Activated CD4-positive, alpha-beta T cell treated with anti-CD3 and anti-CD28 coated beads, Interleukin-10, Interleukin-2, amounts not matched to agents 100 ng/mL and 50 ng/mL, durations not matched to agents 16 hours and 8 hours (primary cell): ENCODE measurements at regions not wholly inside any gene's neighbourhood (a gene's known extent, or its start where the extent isn't known, plus 50 kb on each side); places are given as distances from the start of the nearest gene placed in this dataset.
"Not testable (repeated sequence)": the region's sequence is repeated elsewhere in the genome, so short reads cannot be mapped to it uniquely, and the experiment has no call there.

Experiments used
- DNase-seq: peaks from one replicate; pipeline ENCODE4 v3.0.0-alpha.2; 2020

DNA sequence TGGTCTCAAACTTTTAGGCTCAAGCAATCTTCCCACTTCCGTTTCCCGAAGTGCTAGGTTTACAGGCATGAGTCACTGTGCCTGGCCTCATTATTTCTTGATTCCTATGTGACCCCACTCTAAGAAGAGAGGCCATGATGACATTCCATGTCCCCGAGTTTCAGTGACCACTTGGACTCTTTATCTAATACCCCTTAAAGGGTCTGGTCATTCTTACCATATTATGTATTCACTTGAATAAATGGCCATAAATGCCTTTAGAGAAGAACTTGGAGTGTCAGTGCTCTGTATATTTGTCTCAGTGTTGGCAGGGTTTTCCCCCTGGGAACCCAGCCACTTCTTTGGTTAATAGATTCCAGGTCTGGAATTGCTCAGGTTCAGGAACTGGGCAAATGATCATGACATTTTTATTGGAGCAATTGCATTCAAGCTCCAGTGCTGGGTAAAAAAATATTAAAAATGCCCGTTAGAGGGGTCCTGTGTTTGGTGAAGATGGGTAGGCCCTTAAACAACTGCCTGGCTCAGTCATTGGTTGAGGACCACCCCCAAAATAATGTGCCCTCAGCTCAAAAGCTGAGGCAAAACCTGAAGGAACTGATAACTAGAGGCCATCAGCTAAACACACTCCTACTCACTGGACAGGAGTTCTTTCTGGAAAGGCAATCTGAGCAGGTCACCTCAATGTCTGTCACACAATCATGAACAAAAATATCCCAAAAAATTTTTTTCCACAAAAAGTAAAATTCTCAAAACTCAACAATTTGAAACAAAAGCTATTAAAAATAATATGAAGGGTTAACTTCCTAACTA is 186.6 kb upstream of the ZNF608 start:
- DNase-seq: no peak

DNA sequence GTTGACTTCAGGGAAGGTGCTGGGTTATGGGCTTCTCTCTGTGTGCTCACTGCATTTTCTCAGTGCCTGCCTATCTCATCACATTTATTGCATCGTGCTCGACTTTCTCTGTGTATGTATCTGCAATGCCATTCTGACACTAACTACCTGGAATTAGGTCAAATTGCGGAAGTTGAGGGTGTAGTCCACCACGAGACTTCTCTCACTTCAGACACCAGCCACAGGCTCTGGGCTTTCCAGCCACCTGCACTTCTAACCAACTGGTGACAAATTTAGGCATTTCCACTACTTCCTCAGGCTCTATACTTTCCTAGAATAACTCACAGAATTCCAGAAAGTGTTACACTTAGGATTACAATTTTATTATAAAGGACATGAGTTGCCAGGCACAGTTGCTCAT is 188.6 kb upstream of the ZNF608 start:
- peak; percentile 60 for DNase-seq

DNA sequence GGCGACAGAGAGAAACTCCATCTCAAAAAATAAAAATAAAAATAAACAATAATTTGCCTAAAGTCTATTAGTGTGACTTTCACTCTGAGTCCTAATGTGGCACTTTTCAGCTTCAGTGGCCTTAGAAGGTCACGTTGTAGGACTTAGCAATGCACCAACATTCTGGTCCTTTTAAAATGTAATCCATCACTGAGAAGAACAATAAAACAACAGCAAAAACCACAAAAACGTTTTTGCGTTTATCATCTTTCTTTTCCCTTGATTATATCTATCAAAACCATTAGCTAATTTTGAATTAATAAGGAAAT is 190.1 kb upstream of the ZNF608 start:
- DNase-seq: no peak

DNA sequence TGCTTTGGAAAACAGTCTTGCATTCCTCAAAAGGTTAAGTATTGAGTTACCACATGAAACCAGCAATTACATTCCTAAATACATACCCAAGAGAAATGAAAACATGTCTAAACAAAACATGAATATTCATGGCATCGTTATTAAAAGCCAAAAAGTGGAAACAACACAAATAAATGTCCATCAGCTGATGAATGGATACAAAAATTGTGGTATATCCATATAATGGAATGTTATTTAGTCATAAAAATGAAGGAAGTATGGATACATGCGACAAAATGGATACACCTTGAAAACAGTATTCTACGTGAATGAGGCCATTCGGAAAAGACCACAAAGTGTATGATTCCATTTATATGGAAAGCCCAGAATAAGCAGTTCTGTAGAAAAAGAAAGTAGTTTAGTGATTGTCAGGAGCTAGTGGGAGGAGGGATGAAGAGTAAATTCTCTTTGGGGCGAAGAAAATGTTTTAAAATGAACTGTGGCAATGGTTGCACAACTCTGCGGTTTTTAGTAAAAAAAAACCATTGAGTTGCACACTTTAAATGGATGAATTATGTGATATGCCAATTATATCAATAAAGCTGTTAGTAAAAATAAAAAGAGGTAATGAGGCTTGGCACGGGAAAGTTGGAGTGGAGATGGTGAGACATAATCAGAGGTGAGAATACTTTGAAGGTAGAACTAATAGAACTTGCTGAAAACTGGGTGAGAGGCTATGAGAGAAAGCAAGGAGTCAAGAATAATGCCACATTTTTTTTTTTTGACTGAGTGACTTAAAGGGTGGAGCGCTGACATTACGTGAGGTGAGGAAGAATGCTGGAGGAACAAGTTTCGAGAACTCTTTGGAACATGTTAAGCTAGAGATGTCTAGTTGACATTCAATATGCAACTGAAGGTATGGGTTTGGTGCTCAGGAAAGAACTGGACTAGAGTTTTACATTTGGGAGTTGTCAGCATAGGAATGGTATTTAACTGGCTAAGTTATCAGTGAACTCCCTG is 194.9 kb upstream of the ZNF608 start:
- DNase-seq: no peak

DNA sequence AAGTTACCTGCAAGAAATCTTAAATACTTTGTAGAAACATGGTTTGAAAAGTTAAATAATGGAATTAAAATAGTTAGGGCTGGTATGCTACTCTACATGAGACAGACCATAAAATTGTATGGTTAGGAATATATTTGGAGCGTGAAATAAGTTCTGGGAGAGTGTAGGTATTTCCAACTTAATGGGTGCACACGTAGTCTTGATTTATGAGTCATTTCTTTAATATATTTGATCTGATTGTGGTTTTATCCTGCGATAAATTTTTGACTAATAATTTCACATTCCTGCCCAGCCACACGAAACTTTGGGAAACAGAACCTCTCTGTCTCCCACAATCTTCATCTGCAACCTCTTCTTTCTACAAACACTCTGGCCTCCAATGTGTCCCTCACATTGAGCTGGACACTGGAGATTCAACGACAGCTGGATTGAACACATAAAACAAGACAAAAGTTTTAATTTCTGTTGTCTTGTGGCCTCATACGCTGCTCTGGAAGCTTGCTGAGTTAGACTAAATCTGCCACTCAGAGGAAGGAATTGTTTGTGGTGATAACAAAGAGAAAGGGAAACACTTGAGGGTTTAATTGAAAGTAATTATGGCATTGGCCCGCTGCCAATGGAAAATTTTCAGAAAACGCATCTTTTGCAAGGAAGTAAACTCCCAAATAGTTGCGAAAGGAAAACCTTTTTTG is 201.8 kb upstream of the ZNF608 start:
- DNase-seq: no peak

DNA sequence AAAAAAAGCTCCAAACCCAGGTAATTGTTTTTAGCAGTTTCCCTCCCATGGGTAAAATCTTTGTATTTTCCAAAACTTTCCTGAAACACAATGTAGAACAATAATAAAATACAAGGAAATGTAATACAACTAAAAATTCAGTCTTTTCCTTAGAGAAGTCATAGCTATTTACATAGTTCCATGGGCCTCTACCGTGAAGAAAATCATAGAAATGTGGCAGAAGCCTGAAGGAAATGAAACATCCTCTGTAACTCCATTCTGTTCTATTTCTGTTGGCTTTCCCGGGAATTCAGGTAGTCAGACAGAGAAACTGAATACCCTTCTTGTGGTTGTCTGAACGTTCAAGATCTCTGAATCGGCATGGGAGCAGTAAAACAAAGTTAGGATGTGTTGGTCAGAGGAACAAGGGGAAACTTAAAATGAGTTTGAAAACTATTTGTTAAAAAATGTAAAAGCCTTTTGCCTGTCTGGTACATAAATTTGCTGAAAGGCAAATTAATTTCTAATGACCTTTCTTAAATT is 202.4 kb upstream of the ZNF608 start:
- no peak for DNase-seq

DNA sequence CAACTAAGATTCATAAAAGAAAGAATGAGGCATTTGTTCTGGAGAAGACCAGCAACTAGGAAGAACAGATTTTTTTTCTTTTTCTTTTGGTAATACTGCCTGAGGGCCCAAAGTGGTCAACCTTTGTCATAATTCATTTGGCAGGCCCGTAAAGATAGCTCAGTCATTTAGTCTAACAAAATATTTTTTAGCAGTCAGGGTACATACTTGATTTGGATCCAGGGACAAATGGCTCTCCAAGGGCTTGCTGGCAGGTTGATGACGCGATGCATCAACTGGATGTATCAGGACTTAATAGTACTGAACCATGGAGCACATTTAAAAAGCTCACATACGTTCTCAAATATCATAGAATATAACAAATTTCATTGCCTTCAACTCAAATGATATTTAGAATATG is 203.4 kb upstream of the ZNF608 start:
- DNase-seq: no peak

DNA sequence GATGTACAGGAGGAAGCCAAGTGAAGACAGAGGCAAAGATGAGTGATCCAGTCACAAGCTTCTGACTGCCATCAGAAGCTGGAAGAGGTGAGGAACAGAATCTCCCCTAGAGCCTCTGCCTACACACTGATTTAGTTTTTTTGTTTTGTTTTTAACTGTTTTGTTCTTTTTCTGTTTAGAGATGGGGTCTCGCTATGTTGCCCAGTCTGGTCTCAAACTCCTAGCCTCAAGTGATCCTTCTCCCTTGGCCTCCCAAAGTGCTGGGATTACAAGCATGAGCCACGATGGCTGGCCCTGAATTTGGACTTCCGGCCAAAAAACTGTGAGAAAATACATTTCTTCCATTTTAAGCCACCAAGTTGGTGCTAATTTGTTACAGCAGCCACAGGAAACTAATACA is 204.7 kb upstream of the ZNF608 start:
- DNase-seq: no peak

DNA sequence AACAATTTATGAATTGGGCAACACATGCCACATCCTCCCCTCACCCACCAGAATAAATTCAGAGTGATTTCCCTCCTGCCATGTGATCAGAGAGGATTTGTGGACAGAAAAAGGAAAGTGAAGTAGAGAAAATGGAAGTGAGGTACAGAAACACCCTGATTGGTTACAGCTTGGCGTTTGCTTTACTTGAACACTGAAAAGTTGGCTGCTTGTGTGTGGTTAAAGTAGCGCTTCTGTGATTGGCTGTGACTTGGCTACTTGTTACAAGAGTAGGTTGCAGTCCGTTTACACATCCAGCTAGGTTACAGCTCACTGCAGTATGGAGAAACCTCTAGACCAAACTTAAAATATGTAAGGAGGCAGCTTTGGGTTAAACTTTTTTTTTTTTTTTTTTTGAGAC is 205.2 kb upstream of the ZNF608 start:
- peak; percentile 13 for DNase-seq

DNA sequence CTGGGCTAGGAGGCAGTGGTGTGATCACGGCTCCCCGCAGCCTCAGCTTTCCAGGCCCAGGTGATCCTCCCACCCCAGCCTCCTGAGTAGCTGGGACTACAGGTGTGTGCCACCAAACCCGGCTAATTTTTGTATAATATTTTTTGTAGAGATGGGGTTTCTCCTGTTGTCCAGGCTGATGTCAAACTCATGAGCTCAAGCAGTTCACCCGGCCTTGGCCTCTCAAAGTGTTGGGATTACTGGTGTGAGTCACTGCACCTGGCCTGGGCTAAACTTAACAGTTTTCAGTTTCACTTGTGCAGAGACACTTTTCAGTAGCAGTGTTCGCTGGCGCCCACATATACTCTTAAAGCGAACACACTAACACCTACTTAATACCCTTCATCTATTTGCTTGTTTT is 205.6 kb upstream of the ZNF608 start:
- DNase-seq: peak; percentile 39

DNA sequence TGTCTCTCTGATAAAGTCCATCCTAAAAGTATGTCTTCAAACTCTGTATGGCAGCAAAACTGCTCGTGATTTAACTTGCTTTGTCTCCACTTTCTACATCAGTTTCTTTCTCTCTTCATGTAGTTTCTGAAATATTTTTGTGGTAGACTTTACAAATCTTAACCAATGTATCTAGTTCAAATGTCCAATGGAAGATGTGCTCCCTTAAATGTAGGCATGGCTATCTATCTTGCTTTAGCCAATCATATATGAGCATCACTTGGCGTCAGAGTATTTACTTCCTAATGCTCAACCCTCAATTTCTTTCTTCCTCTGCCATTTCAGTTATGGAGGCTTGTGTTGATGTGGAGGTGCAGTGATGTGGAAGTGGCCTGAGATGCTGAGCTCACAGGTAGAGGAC is 206.1 kb upstream of the ZNF608 start:
- DNase-seq: no peak

DNA sequence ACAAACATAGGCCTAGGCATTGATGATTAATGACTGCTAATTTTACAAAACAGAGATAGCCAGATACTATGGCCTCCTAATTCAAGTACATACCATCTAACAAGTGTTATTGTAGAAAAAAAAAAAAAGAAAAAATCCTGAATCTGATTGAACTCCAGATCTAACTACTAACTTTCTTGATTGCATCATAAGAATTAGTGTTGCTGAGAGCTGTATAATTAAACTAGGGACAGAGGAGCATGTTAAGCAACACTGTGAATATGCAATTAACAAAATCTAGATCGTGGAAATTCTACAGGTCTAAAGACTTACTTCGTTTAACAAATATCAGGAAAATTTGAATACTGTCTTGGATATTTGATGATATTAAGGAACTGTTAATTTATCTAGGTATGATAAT is 208.3 kb upstream of the ZNF608 start:
- DNase-seq: no peak

DNA sequence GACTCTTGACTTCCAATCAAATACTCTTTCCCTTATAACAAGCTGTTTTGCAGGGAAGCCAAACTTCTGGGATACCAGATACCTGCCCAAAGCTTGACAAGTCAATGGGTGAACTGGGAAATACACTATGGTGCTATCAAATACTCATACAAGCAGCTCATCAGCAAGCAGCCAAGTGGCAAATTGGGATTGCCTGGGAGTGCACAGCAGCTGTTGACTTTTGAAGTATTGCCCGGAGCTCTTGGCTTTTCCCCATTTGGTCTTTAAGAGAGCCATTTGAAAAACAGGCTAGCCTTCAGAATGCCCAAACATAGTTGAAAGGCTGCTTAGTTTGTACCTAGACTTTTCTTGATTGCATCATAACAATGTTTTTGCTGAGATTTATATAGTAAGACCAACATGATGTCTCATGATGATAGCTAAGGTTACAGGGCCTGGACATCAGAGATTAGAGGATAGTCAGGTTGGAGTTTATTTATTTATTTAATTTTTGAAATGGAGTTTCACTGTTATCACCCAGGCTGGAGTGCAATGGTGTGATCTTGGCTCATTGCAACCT is 210.1 kb upstream of the ZNF608 start:
- DNase-seq: no peak

DNA sequence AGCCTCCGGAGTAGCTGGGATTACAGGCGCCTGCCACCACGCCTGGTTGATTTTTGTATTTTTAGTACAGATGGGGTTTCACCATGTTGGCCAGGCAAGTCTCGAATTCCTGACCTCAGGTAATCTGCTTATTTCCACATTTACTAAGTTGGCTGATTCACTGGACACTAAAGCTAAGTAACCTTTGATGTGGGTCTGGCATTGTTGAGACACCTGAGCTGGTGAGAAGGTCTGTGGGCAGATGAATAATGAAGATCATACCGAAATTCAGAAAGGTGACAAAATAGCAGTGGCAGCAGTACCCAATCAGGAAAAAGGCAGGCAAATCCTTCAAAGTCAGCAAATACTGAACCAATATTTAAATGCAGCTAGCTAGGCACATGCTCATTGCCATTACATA is 210.6 kb upstream of the ZNF608 start:
- no peak for DNase-seq

DNA sequence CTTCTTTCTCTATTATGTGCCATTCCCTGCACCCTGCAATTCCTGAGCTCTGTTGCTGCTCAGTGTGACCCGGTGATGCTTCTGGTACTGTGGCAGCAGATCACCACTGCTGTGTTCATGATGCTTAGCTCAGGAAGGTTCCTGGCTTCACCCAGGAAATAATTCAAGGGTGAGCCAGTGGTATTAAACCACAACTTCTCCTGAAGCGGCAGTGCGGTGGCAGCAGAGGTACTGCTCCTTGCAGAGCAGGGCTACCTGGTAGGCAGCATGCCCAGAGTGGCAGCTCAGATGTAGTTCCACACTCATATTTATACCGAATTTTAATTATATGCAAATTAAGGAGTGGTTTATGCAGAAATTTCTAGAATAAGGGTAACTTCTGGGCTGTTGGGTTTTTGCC is 213.8 kb upstream of the ZNF608 start:
- DNase-seq: no peak

DNA sequence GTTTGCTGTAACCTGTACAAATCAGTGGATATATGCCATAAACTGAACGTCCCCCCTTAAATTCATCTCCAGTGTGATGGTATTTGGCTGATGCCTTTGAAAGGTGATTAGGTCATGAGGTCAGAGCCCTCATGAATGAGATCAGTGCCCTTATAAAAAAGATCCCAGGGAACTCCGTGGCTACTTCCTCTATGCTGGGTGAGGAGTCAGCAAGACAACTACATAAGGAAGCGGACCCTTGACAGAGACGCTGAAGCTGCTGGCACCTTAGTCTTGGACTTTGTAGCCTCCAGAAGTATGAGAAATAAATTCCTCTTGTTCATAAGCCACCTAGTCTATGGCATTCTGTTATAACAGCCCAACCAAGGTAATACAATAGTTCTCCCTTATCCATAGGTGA is 215.1 kb upstream of the ZNF608 start:
- DNase-seq: no peak

DNA sequence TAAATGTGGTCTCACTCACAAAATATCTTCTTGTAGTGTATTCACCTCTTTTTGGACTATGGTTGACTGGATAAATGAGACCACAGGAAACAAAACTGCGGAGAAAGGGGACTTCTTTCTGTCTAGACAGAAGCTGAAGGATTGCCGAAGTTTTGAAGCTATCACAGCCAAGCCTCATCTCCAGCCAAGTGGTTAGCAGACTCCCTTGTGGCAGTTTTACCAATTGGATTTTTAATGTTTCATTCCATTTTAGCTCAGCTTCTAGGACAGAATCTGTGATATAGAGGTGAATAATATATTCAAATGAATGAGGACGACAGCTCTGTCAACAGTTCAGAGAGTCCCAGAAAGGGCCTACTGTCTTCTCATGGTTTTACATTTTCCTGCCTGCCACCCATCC is 215.7 kb upstream of the ZNF608 start:
- DNase-seq: no peak

DNA sequence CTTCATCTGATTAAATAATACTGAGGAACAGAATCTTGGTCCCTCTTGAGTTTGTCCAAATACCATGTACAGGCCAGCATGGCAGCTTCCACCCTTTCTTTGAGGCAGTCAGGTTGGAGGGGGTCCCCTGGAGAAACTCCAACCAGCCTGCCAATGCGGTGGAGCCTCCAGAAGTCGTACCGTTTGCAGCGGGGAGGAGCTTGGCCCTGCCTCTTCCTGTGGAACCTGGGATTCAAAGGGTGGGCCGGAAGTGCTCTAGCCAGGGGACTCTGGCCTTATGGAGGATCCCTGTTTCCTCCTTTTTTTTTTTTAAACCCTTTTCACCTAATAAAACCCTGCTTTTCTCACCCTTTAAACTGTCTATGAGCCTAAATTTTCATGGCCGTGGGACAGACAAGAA is 216.3 kb upstream of the ZNF608 start:
- no peak for DNase-seq

DNA sequence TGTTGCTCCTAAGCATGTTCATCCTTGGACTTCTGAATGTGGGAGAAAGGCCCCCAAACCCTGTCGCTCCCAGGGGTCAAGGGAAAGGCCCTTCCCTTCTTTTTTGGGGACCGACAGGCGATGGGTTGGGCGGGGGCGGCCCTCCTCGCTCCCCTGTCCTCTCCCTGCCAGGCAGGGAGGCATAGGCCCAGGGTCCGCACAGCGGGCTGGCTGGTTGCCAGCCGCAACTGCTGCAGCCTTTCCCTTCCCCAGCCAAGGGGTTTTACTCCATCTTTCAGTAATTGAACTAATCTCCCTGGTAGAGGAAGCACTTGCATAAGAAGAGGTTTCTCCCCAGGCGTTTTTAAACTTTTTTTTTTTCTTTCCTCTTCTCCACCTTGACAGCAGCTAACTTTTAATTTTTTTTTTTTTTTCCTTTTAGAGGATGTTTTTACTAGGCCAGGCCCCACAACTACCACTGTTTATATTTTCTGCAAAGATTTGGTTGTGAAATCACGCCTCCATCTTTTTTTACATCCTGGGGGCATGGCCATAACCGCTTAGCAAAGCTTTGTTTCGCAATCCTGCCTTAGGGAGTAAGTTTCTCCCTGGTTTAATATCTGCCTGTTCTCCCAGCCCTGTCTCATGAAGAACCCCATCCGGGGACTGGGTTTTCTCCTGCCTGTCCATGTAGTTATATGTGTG is 216.9 kb upstream of the ZNF608 start:
- DNase-seq: no peak

DNA sequence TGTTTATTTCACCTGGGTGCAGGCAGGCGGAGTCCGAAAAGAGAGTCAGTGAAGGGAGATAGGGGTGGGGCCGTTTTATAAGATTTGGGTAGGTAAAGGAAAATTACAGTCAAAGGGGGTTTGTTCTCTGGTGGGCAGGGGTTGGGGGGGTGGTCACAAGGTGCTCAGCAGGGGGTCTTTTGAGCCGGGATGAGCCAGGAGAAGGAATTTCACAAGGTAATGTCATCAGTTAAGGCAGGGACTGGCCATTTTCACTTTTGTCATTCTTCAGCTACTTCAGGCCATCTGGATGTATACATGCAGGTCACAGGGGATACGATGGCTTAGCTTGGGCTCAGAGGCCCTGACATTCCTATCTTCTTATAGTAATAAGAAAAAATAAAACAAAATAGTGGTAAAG is 220.3 kb upstream of the ZNF608 start:
- not testable (repeated sequence) for DNase-seq

DNA sequence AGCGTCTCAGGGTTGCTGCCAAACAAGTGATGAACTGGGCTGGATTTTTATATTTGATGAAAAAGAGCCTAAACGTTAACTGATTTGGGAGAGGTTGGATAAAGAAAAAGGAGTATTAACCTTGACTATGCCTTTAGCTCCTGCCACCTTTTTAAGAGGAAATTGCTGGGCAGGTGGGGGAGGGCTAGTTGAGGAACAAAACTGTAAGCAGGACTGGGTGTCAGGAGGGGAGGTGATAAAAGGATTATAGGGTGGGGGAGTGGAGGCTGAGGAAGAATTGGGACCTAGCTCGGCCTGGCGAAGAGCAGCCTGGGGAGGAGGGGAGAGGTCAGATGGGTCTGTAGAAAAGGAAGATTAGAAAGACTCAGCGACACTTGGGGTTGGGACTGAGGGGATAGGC is 223.9 kb upstream of the ZNF608 start:
- DNase-seq: not testable (repeated sequence)

DNA sequence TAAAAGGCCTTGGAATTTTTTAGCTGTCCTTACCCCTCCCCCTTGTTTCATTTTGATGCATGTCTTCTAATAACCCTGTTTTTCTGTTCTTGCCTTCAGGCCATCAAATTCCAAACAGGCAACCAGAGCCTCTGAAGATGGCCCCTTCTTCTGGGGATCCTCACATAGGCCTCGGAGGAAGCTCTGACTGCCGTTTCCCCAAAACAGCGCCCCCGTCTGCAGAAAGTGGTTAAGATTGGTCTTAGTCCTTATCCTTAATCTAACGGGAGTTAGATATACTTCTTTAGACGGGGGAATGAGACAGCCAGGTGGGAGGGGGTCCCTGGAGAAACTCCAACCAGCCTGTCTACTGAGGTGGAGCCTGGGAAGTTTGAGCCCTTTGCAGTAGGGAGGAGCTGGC is 226.3 kb upstream of the ZNF608 start:
- no peak for DNase-seq
